Gastrocnemius medialis (tissue), 4 donors: ENCODE measurements at regions not wholly inside any gene's neighbourhood (a gene's known extent, or its start where the extent isn't known, plus 50 kb on each side); places are given as distances from the start of the nearest gene placed in this dataset.

Experiments
- ATAC-seq, 2 donors: fragments of 150-250 bp; one replicate each; pipeline ENCODE4 v1.9.1; 2016
- DNase-seq, 2 donors: peaks; one replicate each; pipeline ENCODE4 v3.0.0-alpha.2; 2019
- H3K27ac ChIP-seq, 4 donors: fragments of 200-600 bp; sonication (generic); 1 replicate in 1 of 4; 2 replicates in 3 of 4; pipeline ENCODE4 v1.5.1; 2016 to 2018; ENCODE audit warnings: mild to moderate bottlenecking in 2 of 4, moderate library complexity in 1 of 4
- H3K27me3 ChIP-seq, 3 donors: fragments of 200-600 bp; sonication (generic) in 2 of 3; 1 replicate in 1 of 3; 2 replicates in 2 of 3; pipeline versions ENCODE4 v1.5.1 to v1.6.0; 2016 to 2019; ENCODE audit warnings: mild to moderate bottlenecking in 1 of 3, moderate library complexity in 1 of 3
- H3K36me3 ChIP-seq, 2 donors: fragments of 200-600 bp; sonication (generic) in 1 of 2; one replicate each; pipeline ENCODE4 v1.5.1; 2017 to 2018
- H3K4me1 ChIP-seq, 2 donors: fragments of 200-600 bp; sonication (generic) in 1 of 2; one replicate each; pipeline ENCODE4 v1.5.1; 2016 to 2017; ENCODE audit warnings: mild to moderate bottlenecking in 2 of 2
- H3K4me3 ChIP-seq, 4 donors: fragments of 200-600 bp; sonication (generic) in 3 of 4; 1 replicate in 1 of 4; 2 replicates in 3 of 4; pipeline ENCODE4 v1.5.1; 2016 to 2019; ENCODE audit warnings: mild to moderate bottlenecking in 2 of 4
- H3K9me3 ChIP-seq, 3 donors: fragments of 200-600 bp; sonication (generic) in 2 of 3; 1 replicate in 1 of 3; 2 replicates in 2 of 3; pipeline ENCODE4 v1.5.1; 2016 to 2019
- POLR2A ChIP-seq, 2 donors: fragments of 450-650 bp; IDR thresholded peaks; one replicate each; pipeline ENCODE4 v1.6.1; 2017; ENCODE audit warnings: antibody characterized with exemption in 2 of 2, mild to moderate bottlenecking in 2 of 2, moderate library complexity in 2 of 2
- in situ Hi-C, 4 donors: fragments of 200-750 bp; cut with MboI; loops; one replicate each; pipeline versions ENCODE4 v1.15.0 to v1.8.0; 2017; ENCODE audit warnings: low sequenced_read_pairs in 4 of 4
- intact Hi-C: fragments of 100-400 bp; cut with DNase I; formaldehyde crosslinking; loops from one replicate; pipeline ENCODE4 v1.15.1; 2023; ENCODE audit warnings: low total_unique reads
- TF ChIP-seq, protein P1 (sequence below), 5 experiments: fragments of 450-650 bp in 3 of 5; fragments of 200-600 bp in 2 of 5; sonication (generic) in 2 of 5; IDR thresholded peaks in 4 of 5; conservative IDR thresholded peaks in 1 of 5; 1 replicate in 4 of 5; 2 replicates in 1 of 5; pipeline ENCODE4 v1.5.1; 2016 to 2019; ENCODE audit warnings: antibody characterized with exemption in 5 of 5, mild to moderate bottlenecking in 3 of 5, moderate library complexity in 3 of 5

DNA sequence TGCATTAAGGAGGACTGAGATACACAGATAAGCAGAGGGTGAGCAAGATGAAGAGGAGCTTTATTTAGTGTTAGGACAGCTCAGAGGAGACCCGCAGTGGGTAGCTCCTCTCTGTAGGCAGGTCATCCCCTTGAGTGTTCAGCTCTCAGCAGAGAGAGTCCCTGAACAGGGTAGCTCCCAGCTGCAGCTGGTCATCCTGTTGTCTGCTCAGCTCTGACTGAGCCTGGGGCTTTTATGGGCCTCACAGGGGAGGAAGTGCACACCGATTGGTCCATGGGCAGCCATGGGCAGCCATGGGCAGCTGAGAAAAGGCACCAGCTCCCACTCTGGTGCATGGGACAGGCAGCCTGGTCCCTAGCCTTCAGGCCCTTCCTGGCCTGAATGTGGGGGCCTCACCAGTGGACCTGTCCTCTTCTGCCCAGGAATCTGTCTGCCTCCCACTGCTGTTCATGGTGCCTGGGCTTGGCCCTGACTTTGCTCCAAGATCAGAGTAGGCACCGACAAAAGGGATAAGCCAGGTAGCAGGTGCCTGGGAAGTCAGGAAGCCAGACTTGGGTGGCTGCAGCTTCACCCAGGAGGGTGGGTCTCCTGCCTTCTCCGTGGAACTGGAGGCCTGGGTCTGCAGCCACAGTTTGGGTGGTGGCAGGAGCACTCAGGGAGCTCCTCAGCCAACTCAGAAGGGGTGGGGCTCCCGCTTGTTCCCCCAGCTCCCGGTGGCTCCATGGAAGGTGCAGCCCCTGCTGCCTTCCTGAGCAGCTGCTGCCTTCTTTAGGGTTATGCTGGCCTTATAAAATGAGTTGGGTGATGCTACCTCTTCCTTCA, 54.7 kb downstream of the MYEOV start:
- Histone ChIP-seq H3K27ac (no peak overlapping the region), H3K36me3 (no peaks in the 10 kb centered on the region), H3K4me3 (no peak overlapping the region), H3K4me1 (no peaks in the 10 kb centered on the region), H3K9me3 (no peaks in the 10 kb centered on the region), H3K27me3 (no peaks in the 10 kb centered on the region)
- DNase-seq (no peak), ATAC-seq (no peak)
- in situ Hi-C loops: no loop called here
- no peak for TF ChIP-seq POLR2A (IDR thresholded peaks at IDR 0.05)
- TF ChIP-seq, protein P1, sequence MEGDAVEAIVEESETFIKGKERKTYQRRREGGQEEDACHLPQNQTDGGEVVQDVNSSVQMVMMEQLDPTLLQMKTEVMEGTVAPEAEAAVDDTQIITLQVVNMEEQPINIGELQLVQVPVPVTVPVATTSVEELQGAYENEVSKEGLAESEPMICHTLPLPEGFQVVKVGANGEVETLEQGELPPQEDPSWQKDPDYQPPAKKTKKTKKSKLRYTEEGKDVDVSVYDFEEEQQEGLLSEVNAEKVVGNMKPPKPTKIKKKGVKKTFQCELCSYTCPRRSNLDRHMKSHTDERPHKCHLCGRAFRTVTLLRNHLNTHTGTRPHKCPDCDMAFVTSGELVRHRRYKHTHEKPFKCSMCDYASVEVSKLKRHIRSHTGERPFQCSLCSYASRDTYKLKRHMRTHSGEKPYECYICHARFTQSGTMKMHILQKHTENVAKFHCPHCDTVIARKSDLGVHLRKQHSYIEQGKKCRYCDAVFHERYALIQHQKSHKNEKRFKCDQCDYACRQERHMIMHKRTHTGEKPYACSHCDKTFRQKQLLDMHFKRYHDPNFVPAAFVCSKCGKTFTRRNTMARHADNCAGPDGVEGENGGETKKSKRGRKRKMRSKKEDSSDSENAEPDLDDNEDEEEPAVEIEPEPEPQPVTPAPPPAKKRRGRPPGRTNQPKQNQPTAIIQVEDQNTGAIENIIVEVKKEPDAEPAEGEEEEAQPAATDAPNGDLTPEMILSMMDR (IDR thresholded peaks at IDR 0.05 in 4 of 5, conservative IDR thresholded peaks at IDR 0.05 in 1 of 5): no peak
- intact Hi-C loops: no loop called here

DNA sequence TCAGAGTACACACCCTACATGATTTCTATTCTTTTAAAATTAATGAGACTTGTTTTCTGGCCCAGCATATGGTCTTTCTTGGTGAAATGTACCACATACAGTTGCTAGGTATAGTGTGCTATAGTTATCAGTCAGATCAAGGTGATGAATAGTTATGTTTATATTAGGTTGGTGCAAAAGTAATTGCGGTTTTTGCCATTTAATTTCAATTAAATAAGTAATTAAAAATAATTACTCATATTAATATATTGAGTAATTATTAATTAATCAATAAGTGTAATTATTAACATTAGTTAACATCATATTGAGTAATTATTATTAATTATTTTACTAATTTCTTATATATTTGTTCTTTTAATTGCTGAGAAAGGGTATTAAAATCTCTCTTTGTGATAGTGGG, 56.1 kb downstream of the MYEOV start:
- no peak for TF ChIP-seq POLR2A (IDR thresholded peaks at IDR 0.05)
- TF ChIP-seq, protein P1 (IDR thresholded peaks at IDR 0.05 in 4 of 5, conservative IDR thresholded peaks at IDR 0.05 in 1 of 5): no peak
- H3K27me3 ChIP-seq: peaks cover 0 to 4% (median 3%) of the 10 kb centered on the region in 3 donors
- no peak overlapping the region for H3K27ac ChIP-seq
- no peak for DNase-seq
- H3K9me3 ChIP-seq: no peaks in the 10 kb centered on the region
- H3K4me1 ChIP-seq: no peaks in the 10 kb centered on the region
- no peak for ATAC-seq
- no peak overlapping the region for H3K4me3 ChIP-seq
- H3K36me3 ChIP-seq: no peaks in the 10 kb centered on the region
- in situ Hi-C loops (no loop called here), intact Hi-C loops (no loop called here)

DNA sequence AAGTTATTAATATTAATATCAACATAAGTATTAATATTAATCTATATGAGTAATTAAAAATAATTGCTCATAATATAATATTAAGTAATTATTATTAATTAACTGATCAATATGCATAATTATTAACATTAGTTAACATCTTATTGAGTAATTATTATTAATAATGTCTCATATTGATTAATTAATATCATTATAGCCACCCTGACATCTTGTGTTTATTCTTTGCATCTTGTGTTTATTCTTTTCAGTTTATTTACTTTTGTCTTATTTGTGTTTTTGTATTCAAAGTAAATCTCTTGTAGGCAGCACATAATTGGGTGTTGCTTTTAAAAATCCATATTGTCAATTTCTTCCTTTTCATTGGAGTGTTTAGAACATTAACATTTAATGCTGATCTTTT, 56.6 kb downstream of the MYEOV start:
- in situ Hi-C loops (no loop called here), intact Hi-C loops (no loop called here)
- Histone ChIP-seq H3K27me3 (peaks cover 0 to 4% (median 3%) of the 10 kb centered on the region in 3 donors), H3K27ac (no peak overlapping the region), H3K4me1 (no peaks in the 10 kb centered on the region), H3K4me3 (no peak overlapping the region), H3K36me3 (no peaks in the 10 kb centered on the region), H3K9me3 (no peaks in the 10 kb centered on the region)
- no peak for ATAC-seq
- DNase-seq: no peak
- TF ChIP-seq POLR2A (IDR thresholded peaks at IDR 0.05): no peak
- TF ChIP-seq, protein P1 (IDR thresholded peaks at IDR 0.05 in 4 of 5, conservative IDR thresholded peaks at IDR 0.05 in 1 of 5): no peak

DNA sequence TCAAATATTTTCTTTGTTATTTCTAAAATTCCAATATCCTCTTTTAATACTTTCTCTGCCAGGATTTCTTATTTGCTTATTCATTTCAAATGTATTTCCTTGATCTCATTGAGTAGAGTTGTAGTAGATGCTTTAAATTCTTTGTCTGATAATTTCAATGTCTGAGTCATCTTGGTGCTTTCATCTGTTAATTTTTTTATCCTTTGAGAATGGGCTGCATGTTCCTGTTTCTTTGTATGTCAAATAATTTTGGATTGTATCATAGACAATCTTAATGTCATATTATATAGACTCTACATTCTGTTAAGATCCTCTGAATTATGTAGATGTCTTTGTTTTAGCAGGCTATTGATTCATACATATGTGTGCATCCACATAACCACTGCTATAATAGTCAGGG, 57.5 kb downstream of the MYEOV start:
- no peaks in the 10 kb centered on the region for H3K9me3 ChIP-seq
- TF ChIP-seq, protein P1 (IDR thresholded peaks at IDR 0.05 in 4 of 5, conservative IDR thresholded peaks at IDR 0.05 in 1 of 5): no peak
- no peak for TF ChIP-seq POLR2A (IDR thresholded peaks at IDR 0.05)
- ATAC-seq: no peak
- in situ Hi-C loops (no loop called here), intact Hi-C loops (no loop called here)
- H3K4me3 ChIP-seq: no peak overlapping the region
- peaks cover 0 to 4% (median 3%) of the 10 kb centered on the region in 3 donors for H3K27me3 ChIP-seq
- H3K36me3 ChIP-seq: no peaks in the 10 kb centered on the region
- no peak overlapping the region for H3K27ac ChIP-seq
- DNase-seq: no peak
- no peaks in the 10 kb centered on the region for H3K4me1 ChIP-seq
